MCF 10A (cell line): ENCODE measurements at regions not wholly inside any gene's neighbourhood (a gene's known extent, or its start where the extent isn't known, plus 50 kb on each side); places are given as distances from the start of the nearest gene placed in this dataset.

Experiments used
- BruUV-seq: library from RNA; stranded (reverse); fragments of 400-500 nt; replicated peaks from 2 replicates; lab custom pipeline; 2021; lab: Mats Ljungman, UMichigan
- CTCF ChIA-PET: fragments of 300-600 bp; sonication (Branson Sonifier 250); formaldehyde crosslinking; extraction: SDS; loops from one replicate; lab custom pipeline; 2021; ENCODE audit warnings: antibody characterized with exemption, inconsistent platforms; lab: Yijun Ruan, JAX
- POLR2A ChIA-PET: fragments of 300-600, 350-650 bp; sonication (Branson Sonifier 250); formaldehyde crosslinking; extraction: SDS; loops from one replicate; lab custom pipeline; 2020; ENCODE audit warnings: antibody characterized with exemption, inconsistent platforms; lab: Yijun Ruan, JAX
- DNase-seq: peaks from one replicate; pipeline ENCODE4 v3.0.0-alpha.2; 2018; ENCODE audit not compliant: unreplicated experiment
- H3K27ac Mint-ChIP-seq: one replicate; pipeline ENCODE4 v1.8.0; 2022; ENCODE audit warnings: mild to moderate bottlenecking, low read depth, mixed read lengths; ENCODE audit not compliant: unreplicated experiment
- H3K27me3 Mint-ChIP-seq: one replicate; pipeline ENCODE4 v1.8.0; 2022; ENCODE audit warnings: mixed read lengths; ENCODE audit not compliant: insufficient read depth, unreplicated experiment
- H3K36me3 Mint-ChIP-seq: one replicate; pipeline ENCODE4 v1.8.0; 2022; ENCODE audit warnings: mild to moderate bottlenecking, moderate library complexity, mixed read lengths; ENCODE audit not compliant: insufficient read depth, unreplicated experiment
- H3K4me1 Mint-ChIP-seq: one replicate; pipeline ENCODE4 v1.8.0; 2022; ENCODE audit warnings: mixed read lengths; ENCODE audit not compliant: insufficient read depth, unreplicated experiment
- H3K4me3 Mint-ChIP-seq: one replicate; pipeline ENCODE4 v1.8.0; 2022; ENCODE audit warnings: mild to moderate bottlenecking, moderate library complexity, mixed read lengths; ENCODE audit not compliant: unreplicated experiment
- H3K9me3 Mint-ChIP-seq: one replicate; pipeline ENCODE4 v1.8.0; 2022; ENCODE audit warnings: mixed read lengths; ENCODE audit not compliant: unreplicated experiment
- intact Hi-C: fragments of 100-400 bp; cut with micrococcal nuclease; formaldehyde crosslinking; loops from 2 replicates; pipeline ENCODE4 v1.14.1; 2022
- TF ChIP-seq, protein P1 (sequence below): fragments of 200-600 bp; IDR thresholded peaks from one replicate; pipeline ENCODE4 v1.8.0; 2022; ENCODE audit warnings: antibody characterized with exemption, mild to moderate bottlenecking; ENCODE audit not compliant: unreplicated experiment

DNA sequence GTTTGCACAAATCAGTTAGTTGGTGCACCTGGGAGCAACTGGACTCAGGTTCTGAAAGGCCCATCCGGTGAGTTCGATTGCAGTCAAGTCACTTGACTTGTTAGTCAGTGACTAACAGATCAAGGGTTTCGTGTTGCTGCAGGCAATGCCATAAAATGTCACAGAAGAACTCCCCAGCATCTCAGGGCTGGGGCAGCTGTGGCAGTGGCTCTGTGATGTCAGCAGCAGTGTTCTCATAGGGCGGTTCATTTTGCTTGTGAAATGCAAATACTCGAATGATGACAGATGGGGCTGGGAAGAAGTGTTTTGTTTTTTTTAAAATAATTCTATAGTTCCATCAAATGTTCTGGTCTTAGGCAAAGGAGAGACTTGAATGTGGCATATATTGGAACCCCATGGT lies 287.8 kb downstream of the LMX1A start:
- Mint-ChIP-seq H3K36me3 (no peaks in the 10 kb centered on the region), H3K27ac (no peak overlapping the region), H3K27me3 (no peaks in the 10 kb centered on the region), H3K4me3 (no peak overlapping the region), H3K9me3 (no peaks in the 10 kb centered on the region), H3K4me1 (no peaks in the 10 kb centered on the region)
- BruUV-seq = no TSS peak
- TF ChIP-seq, protein P1, sequence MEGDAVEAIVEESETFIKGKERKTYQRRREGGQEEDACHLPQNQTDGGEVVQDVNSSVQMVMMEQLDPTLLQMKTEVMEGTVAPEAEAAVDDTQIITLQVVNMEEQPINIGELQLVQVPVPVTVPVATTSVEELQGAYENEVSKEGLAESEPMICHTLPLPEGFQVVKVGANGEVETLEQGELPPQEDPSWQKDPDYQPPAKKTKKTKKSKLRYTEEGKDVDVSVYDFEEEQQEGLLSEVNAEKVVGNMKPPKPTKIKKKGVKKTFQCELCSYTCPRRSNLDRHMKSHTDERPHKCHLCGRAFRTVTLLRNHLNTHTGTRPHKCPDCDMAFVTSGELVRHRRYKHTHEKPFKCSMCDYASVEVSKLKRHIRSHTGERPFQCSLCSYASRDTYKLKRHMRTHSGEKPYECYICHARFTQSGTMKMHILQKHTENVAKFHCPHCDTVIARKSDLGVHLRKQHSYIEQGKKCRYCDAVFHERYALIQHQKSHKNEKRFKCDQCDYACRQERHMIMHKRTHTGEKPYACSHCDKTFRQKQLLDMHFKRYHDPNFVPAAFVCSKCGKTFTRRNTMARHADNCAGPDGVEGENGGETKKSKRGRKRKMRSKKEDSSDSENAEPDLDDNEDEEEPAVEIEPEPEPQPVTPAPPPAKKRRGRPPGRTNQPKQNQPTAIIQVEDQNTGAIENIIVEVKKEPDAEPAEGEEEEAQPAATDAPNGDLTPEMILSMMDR = no peak
- POLR2A ChIA-PET = no interaction called here
- intact Hi-C loops = no loop called here
- CTCF ChIA-PET = interaction anchor here (1.0 to 2.0 kb wide), 3 partner anchors 281 to 1660 kb away, joined by 3 to 5 read pairs (median 4); no protein-coding TSS in a partner anchor
- DNase-seq = no peak

DNA sequence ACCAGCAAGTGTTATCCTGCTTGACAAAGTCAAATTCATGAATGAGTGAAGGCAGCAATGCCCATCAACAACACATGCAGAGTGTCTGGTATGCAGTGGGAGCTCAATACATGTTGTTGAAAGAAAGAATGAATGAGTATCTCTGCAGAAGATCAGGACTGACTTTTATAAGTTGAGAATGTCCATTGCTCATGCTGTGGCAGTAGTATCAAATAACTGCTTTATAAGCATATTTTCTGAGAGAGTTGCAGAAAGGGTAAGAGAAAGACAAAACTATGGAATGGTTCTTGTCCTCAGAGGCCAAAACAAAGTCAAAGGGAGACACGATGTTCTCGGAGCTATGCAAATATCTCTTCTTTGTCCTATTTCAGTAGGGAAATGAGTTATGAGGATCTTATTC lies 288.7 kb downstream of the LMX1A start:
- no peak overlapping the region for H3K27ac Mint-ChIP-seq
- H3K9me3 Mint-ChIP-seq = no peaks in the 10 kb centered on the region
- no TSS peak for BruUV-seq
- peaks cover 9% of the 10 kb centered on the region for H3K4me1 Mint-ChIP-seq
- intact Hi-C loops = no loop called here
- CTCF ChIA-PET = interaction anchor here (0.6 to 1.6 kb wide), 14 partner anchors 9 to 1709 kb away, joined by 3 to 6 read pairs (median 4); no protein-coding TSS in a partner anchor
- H3K27me3 Mint-ChIP-seq = no peaks in the 10 kb centered on the region
- no peak overlapping the region for H3K4me3 Mint-ChIP-seq
- no peaks in the 10 kb centered on the region for H3K36me3 Mint-ChIP-seq
- POLR2A ChIA-PET = no interaction called here
- TF ChIP-seq, protein P1 = no peak
- DNase-seq = no peak

DNA sequence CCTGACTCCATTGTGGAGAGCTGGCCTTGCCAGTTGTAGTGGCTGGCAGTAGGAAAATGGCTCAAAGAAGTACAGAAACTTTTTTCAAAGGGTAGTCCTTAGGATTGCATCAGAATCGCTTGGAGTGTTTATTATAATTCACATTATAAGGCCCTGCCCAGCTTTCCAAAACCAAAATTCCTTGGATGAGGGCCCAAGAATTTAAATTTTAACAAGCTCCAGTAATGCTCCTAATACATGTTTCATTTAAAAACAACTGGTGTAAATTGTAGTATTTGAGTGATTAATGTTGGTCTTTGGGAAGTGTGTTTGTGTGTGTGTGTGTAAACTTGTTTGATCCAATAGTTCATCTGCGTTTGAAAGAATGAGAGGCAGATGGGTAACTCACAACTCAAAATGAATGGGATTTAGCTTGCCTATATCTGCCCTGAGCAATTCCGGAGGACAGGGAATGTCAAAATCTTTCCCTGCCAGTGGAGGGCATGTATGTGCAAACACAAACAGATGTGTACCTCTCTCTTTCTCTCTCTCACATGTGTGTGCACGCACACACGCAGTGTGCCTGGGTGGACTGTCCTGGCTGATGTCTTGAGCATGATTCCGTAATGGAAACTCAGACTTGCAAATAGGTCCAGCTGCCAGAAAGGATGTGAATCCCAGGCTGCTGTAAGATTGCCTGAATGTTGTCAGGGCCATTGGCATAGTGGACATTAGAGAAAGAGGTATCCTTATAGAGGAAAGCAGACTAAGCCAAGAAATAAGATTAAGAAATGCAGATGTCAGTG lies 293.1 kb downstream of the LMX1A start:
- intact Hi-C loops = no loop called here
- no peaks in the 10 kb centered on the region for H3K27me3 Mint-ChIP-seq
- no peaks in the 10 kb centered on the region for H3K9me3 Mint-ChIP-seq
- no peak for DNase-seq
- H3K27ac Mint-ChIP-seq = no peak overlapping the region
- H3K36me3 Mint-ChIP-seq = no peaks in the 10 kb centered on the region
- H3K4me3 Mint-ChIP-seq = no peak overlapping the region
- POLR2A ChIA-PET = no interaction called here
- peaks cover 17% of the 10 kb centered on the region for H3K4me1 Mint-ChIP-seq
- BruUV-seq = no TSS peak
- CTCF ChIA-PET = interaction anchor here (0.5 to 3.8 kb wide), 4 partner anchors 11 to 1650 kb away, joined by 3 to 42 read pairs (median 3); no protein-coding TSS in a partner anchor
- TF ChIP-seq, protein P1 = no peak

DNA sequence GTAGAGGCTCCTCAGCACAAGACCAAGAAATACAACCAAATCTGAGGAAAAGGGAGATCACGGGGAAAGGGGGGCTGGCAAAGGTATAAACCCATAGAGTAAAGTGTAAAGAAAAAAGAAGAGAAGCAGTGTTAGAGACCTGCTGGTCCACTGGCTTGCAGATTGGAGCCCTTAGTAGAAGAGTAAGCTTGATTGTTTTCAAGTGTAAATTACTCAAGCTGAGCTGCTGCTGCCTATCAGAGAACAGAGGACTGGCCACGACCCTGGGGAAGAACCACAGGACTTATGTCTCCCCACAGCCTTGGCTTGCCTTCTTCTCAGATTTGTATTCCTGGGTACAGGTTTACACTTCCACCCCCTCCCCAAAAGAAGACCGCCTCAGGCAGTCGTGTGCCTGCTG lies 294.2 kb downstream of the LMX1A start:
- Mint-ChIP-seq H3K27ac (no peak overlapping the region), H3K27me3 (no peaks in the 10 kb centered on the region), H3K36me3 (no peaks in the 10 kb centered on the region), H3K9me3 (no peaks in the 10 kb centered on the region), H3K4me1 (peaks cover 17% of the 10 kb centered on the region), H3K4me3 (no peak overlapping the region)
- TF ChIP-seq, protein P1 = no peak
- intact Hi-C loops = no loop called here
- no TSS peak for BruUV-seq
- POLR2A ChIA-PET = no interaction called here
- CTCF ChIA-PET = interaction anchor here (0.5 to 3.8 kb wide), 5 partner anchors 12 to 1649 kb away, joined by 3 to 42 read pairs (median 4); no protein-coding TSS in a partner anchor
- no peak for DNase-seq
